Upper lobe of right lung (tissue), 1 donor: ENCODE measurements at regions not wholly inside any gene's neighbourhood (a gene's known extent, or its start where the extent isn't known, plus 50 kb on each side); places are given as distances from the start of the nearest gene placed in this dataset.

ENCODE experiments used
- ATAC-seq: fragments of 200-7000 bp; cut with Tn5 transposase; one replicate; pipeline ENCODE4 v1.9.1; 2020; ENCODE audit warnings: mild to moderate bottlenecking, moderate library complexity
- DNase-seq: peaks from one replicate; pipeline ENCODE4 v3.0.0-alpha.2; 2020
- H3K27ac ChIP-seq: fragments of 200-600 bp; one replicate; pipeline ENCODE4 v1.8.0; 2022
- H3K27me3 ChIP-seq: fragments of 200-600 bp; one replicate; pipeline ENCODE4 v1.8.0; 2022; ENCODE audit warnings: mild to moderate bottlenecking
- H3K36me3 ChIP-seq: fragments of 200-600 bp; one replicate; pipeline ENCODE4 v1.8.0; 2022
- H3K4me1 ChIP-seq: fragments of 200-600 bp; one replicate; pipeline ENCODE4 v1.8.0; 2022
- H3K4me3 ChIP-seq: fragments of 200-600 bp; one replicate; pipeline ENCODE4 v1.8.0; 2022; ENCODE audit warnings: mild to moderate bottlenecking
- H3K9me3 ChIP-seq: fragments of 200-600 bp; one replicate; pipeline ENCODE4 v1.8.0; 2022
- CTCF ChIP-seq: fragments of 200-600 bp; IDR thresholded peaks from one replicate; pipeline ENCODE4 v1.8.0; 2022; ENCODE audit warnings: antibody characterized with exemption
- intact Hi-C: fragments of 100-400 bp; cut with DNase I; formaldehyde crosslinking; loops from one replicate; pipeline ENCODE4 v1.11.0; 2022
- donor health status: DM: no; HTN: yes; CAD: no; lungs with severe emphysema.

DNA sequence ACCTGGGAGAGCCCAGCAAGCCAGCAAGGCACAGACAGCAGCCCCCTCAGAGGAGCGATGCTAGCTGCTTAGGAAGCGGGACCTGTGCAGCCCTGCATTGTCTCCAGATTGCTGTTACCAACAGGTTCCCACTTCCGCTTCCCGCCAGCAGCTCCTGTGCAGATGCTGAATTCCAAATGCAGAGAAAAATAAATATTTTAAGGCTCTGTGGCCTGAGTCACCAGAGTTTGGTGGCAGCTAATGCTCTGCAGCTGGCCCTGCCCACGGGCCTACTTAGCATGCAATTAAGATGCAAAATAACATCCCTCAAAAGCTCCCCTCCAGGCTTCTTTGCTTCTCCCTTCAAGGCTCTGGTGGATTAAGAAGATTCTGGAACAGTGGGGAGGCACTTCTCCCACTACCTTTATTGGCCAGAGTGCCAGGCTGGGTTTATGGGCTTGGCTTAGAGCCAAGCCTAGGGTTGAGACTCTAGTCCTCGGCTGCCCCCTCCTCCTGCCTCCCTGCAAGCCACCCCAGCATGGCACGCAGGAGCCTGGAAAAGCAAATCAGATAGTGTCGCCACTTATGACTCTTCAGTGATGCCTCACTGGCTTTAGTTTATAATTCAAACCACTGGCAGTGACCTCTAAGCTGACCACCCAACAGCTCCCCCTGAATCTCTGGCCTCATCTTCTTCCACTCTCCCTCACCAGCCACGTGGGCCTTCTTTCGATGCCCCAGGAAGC, 207.1 kb upstream of the ZC3H12A start:
- H3K4me3 ChIP-seq = no peak overlapping the region
- no peak for ATAC-seq
- no peaks in the 10 kb centered on the region for H3K36me3 ChIP-seq
- no peaks in the 10 kb centered on the region for H3K9me3 ChIP-seq
- intact Hi-C loops = no loop called here
- TF ChIP-seq CTCF = no peak
- no peaks in the 10 kb centered on the region for H3K4me1 ChIP-seq
- no peak overlapping the region for H3K27ac ChIP-seq
- DNase-seq = no peak
- H3K27me3 ChIP-seq = peaks cover 12% of the 10 kb centered on the region

DNA sequence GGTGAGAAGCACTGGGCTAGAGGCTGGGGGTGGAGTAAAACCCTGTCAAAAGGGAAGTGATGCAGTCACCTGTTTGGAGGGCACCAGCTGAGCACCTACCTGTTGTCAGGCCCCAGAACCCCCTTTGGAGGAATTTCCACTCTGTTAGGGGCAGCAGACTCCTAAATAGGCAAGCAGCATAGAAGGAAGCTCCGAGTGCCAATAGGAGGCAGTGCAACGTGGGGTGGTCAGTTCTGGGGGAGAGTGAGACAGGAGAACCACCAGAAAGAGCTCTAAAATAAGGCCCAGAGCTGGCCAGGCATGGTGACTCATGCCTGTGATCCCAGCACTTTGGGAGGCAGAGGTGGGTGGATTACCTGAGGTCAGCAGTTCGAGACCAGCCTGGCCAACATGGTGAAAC, 203.7 kb upstream of the ZC3H12A start:
- DNase-seq (no peak), ATAC-seq (no peak)
- no peaks in the 10 kb centered on the region for H3K36me3 ChIP-seq
- peaks cover 11% of the 10 kb centered on the region for H3K27me3 ChIP-seq
- TF ChIP-seq CTCF = no peak
- no peak overlapping the region for H3K27ac ChIP-seq
- no peaks in the 10 kb centered on the region for H3K4me1 ChIP-seq
- intact Hi-C loops = no loop called here
- no peak overlapping the region for H3K4me3 ChIP-seq
- no peaks in the 10 kb centered on the region for H3K9me3 ChIP-seq

GRCh38 chr1:37272626-37273025, 201.8 kb upstream of the ZC3H12A start:
- Histone ChIP-seq H3K27me3 (peaks cover 6% of the 10 kb centered on the region), H3K4me3 (no peak overlapping the region), H3K4me1 (no peaks in the 10 kb centered on the region), H3K36me3 (no peaks in the 10 kb centered on the region), H3K9me3 (no peaks in the 10 kb centered on the region), H3K27ac (no peak overlapping the region)
- no peak for ATAC-seq
- intact Hi-C loops = no loop called here
- no peak for TF ChIP-seq CTCF
- DNase-seq = no peak

DNA sequence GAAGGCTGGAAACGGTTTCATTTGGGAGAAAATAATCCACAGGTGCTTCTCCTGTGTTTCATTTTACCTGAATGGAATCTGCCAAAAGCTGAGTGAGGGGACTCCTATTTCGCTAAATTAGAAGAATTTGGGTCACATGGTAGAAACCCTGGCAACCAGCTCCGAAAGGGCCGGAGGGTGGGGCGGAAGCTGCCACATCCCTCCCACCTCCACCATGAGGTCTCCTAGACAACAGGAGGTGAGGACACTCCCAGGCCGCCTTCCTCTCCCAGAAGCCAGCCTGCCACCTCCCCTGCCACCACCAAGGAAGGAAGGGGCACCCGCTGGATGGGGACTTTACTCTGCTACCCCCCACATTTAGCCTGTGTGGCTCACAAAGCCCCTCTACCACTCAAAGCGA, 199.9 kb upstream of the ZC3H12A start:
- H3K36me3 ChIP-seq = no peaks in the 10 kb centered on the region
- no peak overlapping the region for H3K27ac ChIP-seq
- H3K4me3 ChIP-seq = no peak overlapping the region
- intact Hi-C loops = no loop called here
- DNase-seq (no peak), ATAC-seq (no peak)
- TF ChIP-seq CTCF = no peak
- H3K9me3 ChIP-seq = no peaks in the 10 kb centered on the region
- peaks cover 6% of the 10 kb centered on the region for H3K27me3 ChIP-seq
- H3K4me1 ChIP-seq = no peaks in the 10 kb centered on the region

DNA sequence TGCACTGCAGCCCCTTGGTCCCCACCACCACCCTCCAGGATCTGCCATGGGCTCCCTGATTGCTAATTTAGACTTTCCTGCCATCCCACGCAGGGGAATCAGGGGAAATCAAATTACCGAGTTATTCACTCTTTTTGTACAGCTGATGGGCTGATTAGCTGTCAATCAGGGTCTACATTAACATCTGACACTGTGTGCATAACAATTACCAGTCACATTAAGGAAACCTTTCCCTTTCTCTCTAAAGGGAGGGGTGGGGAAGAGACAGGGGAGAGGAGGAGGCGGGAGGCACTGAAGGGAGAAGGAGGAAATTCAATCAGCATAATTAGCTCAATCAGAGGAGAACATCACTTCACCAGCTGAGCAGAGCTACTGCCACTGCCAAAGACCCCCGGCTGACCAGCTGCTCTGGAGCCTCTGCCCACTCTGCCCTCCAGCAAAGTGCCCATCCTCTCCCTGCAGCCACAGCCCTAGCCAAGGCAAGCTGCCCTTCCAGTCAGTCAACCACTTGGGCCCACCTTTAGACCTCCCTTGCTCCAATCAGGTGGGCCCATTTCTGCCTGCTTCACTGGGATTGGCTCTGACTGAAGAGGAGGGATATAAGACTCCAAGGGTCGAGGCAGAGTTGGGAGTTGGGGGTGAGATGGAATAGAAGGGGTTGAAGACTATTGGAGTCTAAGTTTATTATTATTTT, 199.3 kb upstream of the ZC3H12A start:
- Histone ChIP-seq H3K36me3 (no peaks in the 10 kb centered on the region), H3K27me3 (peaks cover 6% of the 10 kb centered on the region), H3K4me3 (no peak overlapping the region), H3K4me1 (no peaks in the 10 kb centered on the region), H3K27ac (no peak overlapping the region), H3K9me3 (no peaks in the 10 kb centered on the region)
- intact Hi-C loops = no loop called here
- no peak for TF ChIP-seq CTCF
- ATAC-seq (no peak), DNase-seq (peak; percentile 11)
